ENCODE measurements at regions not wholly inside any gene's neighbourhood (a gene's known extent, or its start where the extent isn't known, plus 50 kb on each side); places are given as distances from the start of the nearest gene placed in this dataset.

- TF ChIP-seq GATA2 (IDR thresholded peaks at IDR 0.05; ENCODE audit: low read depth, low read length) (no peak), GATA3 (IDR thresholded peaks at IDR 0.05; ENCODE audit: low read depth, low read length) (no peak)
Observed at GRCh38 chr12:16884056-16884455, 278.1 kb upstream of the LMO3 start.
